ENCODE measurements at regions not wholly inside any gene's neighbourhood (a gene's known extent, or its start where the extent isn't known, plus 50 kb on each side); places are given as distances from the start of the nearest gene placed in this dataset.

DNA sequence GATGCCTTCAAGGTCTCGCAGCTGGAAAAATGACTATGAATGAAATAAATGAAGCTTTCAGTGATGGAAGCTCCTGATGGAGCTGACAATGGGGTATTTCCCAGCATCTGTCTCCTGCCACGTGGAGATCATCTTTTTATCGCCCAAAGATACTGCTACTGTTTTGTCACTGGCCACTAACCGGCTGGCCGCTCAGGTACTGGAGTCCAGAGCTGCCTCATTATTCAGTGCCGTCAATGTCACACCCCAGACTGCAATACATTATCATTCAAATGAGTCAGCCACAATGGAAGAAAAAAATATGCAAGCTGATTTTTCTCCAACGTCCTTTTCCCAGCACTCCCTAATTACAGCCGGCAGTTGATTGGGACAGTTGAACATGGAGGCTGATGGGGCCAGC is 280.4 kb downstream of the ZSWIM6 start:
- no peak for ATAC-seq
- TF ChIP-seq, protein P1, sequence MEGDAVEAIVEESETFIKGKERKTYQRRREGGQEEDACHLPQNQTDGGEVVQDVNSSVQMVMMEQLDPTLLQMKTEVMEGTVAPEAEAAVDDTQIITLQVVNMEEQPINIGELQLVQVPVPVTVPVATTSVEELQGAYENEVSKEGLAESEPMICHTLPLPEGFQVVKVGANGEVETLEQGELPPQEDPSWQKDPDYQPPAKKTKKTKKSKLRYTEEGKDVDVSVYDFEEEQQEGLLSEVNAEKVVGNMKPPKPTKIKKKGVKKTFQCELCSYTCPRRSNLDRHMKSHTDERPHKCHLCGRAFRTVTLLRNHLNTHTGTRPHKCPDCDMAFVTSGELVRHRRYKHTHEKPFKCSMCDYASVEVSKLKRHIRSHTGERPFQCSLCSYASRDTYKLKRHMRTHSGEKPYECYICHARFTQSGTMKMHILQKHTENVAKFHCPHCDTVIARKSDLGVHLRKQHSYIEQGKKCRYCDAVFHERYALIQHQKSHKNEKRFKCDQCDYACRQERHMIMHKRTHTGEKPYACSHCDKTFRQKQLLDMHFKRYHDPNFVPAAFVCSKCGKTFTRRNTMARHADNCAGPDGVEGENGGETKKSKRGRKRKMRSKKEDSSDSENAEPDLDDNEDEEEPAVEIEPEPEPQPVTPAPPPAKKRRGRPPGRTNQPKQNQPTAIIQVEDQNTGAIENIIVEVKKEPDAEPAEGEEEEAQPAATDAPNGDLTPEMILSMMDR (IDR thresholded peaks at IDR 0.05), result no peak
- no peak overlapping the region for H3K4me3 ChIP-seq
- H3K4me1 ChIP-seq, result no peaks in the 10 kb centered on the region
- H3K27me3 ChIP-seq (ENCODE audit: low read depth), result no peaks in the 10 kb centered on the region
- DNase-seq, result no peak
- no peaks in the 10 kb centered on the region for H3K9me3 ChIP-seq
- intact Hi-C loops (cut with DNase I), result no loop called here
- no peak overlapping the region for H3K27ac ChIP-seq
- no peaks in the 10 kb centered on the region for H3K36me3 ChIP-seq

DNA sequence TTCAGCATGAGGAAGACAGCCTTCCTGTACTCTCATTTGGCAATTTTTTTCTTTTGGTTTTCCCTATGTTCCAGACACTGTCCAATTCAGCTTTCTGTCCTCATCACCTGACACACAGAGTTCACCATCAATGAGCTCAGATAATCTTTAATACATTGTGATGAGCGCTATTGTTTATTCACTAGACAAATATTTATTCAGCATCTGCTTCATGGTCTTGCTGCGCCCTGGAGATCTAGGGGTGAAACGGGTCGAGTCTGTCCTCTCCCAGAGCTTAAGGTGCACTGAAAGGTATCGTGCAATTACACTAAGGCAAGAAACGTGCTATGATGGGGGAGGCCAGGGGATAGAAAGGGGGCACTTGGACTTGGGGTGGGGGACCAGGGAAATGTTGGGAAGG is 281.6 kb downstream of the ZSWIM6 start:
- no peaks in the 10 kb centered on the region for H3K27me3 ChIP-seq (ENCODE audit: low read depth)
- intact Hi-C loops (cut with DNase I), result no loop called here
- ATAC-seq (no peak), DNase-seq (no peak)
- no peaks in the 10 kb centered on the region for H3K36me3 ChIP-seq
- H3K4me3 ChIP-seq, result no peak overlapping the region
- TF ChIP-seq, protein P1 (IDR thresholded peaks at IDR 0.05), result no peak
- H3K4me1 ChIP-seq, result no peaks in the 10 kb centered on the region
- H3K27ac ChIP-seq, result no peak overlapping the region
- H3K9me3 ChIP-seq, result no peaks in the 10 kb centered on the region

DNA sequence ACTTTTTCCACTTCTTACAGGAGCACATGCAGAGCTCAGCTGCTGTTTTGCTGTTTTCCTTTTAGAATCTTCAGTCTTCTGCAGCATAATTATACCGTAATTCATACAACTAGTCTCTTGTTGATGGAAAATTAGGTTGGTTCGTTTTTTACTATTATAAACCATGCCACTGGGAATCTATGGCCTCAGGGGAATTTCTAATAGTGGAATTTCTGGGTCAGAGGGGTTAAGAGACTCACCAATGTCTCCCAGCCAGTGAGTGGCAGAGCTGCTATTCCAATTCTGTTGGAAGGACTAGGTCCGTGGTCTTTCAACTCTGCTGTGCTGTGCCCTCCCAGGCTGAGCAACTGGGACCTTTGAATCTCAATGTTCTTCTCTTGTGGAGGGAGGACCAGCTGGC is 282.5 kb downstream of the ZSWIM6 start:
- DNase-seq (no peak), ATAC-seq (no peak)
- intact Hi-C loops (cut with DNase I), result no loop called here
- Histone ChIP-seq H3K27ac (no peak overlapping the region), H3K4me3 (no peak overlapping the region), H3K36me3 (no peaks in the 10 kb centered on the region), H3K9me3 (no peaks in the 10 kb centered on the region), H3K4me1 (no peaks in the 10 kb centered on the region), H3K27me3 (ENCODE audit: low read depth) (no peaks in the 10 kb centered on the region)
- TF ChIP-seq, protein P1 (IDR thresholded peaks at IDR 0.05), result no peak

DNA sequence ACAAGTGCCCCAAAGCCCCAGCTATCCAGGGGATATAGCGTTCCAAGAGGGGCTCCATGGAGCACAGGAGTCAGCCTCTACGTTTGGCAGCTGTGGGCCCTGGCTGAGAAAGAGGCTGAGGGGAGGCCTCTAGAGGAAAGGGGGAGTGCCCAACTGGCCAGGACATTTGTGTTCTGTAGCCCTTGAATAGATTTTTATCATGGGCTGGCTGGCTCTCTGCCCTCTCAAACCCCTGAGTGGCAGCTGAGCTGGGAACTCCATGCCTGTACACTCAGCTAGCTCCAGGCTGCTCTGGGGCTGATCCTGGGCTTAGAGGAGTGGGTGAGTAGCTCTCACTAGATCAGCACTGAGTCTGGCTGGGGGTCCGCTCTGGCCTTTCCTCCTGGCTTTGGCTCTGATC is 285.0 kb downstream of the ZSWIM6 start:
- no peak overlapping the region for H3K4me3 ChIP-seq
- no peaks in the 10 kb centered on the region for H3K27me3 ChIP-seq (ENCODE audit: low read depth)
- DNase-seq (no peak), ATAC-seq (no peak)
- H3K36me3 ChIP-seq, result no peaks in the 10 kb centered on the region
- no peak overlapping the region for H3K27ac ChIP-seq
- no peaks in the 10 kb centered on the region for H3K9me3 ChIP-seq
- intact Hi-C loops (cut with DNase I), result no loop called here
- H3K4me1 ChIP-seq, result no peaks in the 10 kb centered on the region
- TF ChIP-seq, protein P1 (IDR thresholded peaks at IDR 0.05), result no peak

DNA sequence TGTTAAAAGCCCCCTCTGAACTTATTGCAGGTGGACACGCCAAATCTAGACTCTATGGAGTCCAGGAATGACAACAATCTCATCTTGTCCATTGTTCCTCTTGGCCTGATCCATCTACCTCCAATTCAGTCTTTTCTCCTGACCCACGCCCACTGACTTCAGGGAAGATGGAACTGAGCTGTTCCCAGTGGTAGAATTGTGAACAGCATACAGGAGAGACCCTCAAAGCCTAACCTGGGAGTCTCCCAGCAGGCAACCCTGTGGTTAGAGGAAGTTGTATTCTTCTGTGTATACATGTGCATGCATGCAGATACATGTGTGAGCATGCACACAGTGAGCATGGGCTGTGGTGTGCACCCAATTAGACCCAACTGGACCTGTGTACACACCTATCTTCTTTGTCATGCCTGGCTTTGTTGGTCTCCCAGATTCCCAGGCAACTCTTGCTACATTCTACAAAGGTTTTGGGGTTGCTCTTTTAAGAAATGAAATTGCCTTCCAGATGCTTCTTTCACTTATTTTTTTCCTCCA is 286.0 kb downstream of the ZSWIM6 start:
- DNase-seq (no peak), ATAC-seq (no peak)
- Histone ChIP-seq H3K9me3 (no peaks in the 10 kb centered on the region), H3K27me3 (ENCODE audit: low read depth) (no peaks in the 10 kb centered on the region), H3K4me3 (no peak overlapping the region), H3K4me1 (no peaks in the 10 kb centered on the region), H3K36me3 (no peaks in the 10 kb centered on the region), H3K27ac (no peak overlapping the region)
- TF ChIP-seq, protein P1 (IDR thresholded peaks at IDR 0.05), result no peak
- intact Hi-C loops (cut with DNase I), result no loop called here

DNA sequence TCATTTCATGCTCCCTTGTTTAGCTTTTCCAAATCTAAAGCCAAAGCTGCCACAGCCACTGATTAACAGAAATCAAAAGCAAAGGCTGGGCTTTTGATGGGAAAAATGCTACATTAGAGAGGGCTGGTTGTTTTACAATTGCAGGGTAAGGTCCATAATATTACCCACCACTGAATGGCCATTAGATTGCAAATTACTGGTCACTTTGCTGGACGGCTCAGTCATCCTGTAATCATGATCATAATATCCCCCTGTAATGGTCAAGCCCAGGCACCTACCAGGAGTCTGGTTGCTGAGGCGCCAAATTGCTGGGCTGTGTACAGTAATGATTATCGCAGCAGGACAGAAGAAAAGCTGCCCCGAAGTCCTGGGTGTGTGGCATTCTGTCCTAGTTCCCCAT is 286.5 kb downstream of the ZSWIM6 start:
- no peaks in the 10 kb centered on the region for H3K4me1 ChIP-seq
- H3K27me3 ChIP-seq (ENCODE audit: low read depth), result no peaks in the 10 kb centered on the region
- DNase-seq, result no peak
- no peak for ATAC-seq
- H3K27ac ChIP-seq, result no peak overlapping the region
- no peaks in the 10 kb centered on the region for H3K9me3 ChIP-seq
- intact Hi-C loops (cut with DNase I), result no loop called here
- TF ChIP-seq, protein P1 (IDR thresholded peaks at IDR 0.05), result no peak
- no peaks in the 10 kb centered on the region for H3K36me3 ChIP-seq
- H3K4me3 ChIP-seq, result no peak overlapping the region

Data from lower lobe of right lung (tissue), 2 donors.